ENCODE measurements at regions not wholly inside any gene's neighbourhood (a gene's known extent, or its start where the extent isn't known, plus 50 kb on each side); places are given as distances from the start of the nearest gene placed in this dataset.

- no peak overlapping the region for H4K5ac ChIP-seq (ENCODE audit: low read depth, low read length)
- no peak overlapping the region for H2AFZ ChIP-seq (replicated peaks; ENCODE audit: low read length, poor library complexity)
- H2BK120ac ChIP-seq (ENCODE audit: low read depth, low read length) = no peak overlapping the region
- H2BK5ac ChIP-seq (ENCODE audit: low read depth, low read length, poor library complexity, severe bottlenecking) = no peak overlapping the region
- H2BK15ac ChIP-seq (ENCODE audit: low read depth, low read length) = no peak overlapping the region
- no peaks in the 10 kb centered on the region for H3K4me1 ChIP-seq (ENCODE audit: control insufficient read depth, insufficient read depth, low read length)
- no peaks in the 10 kb centered on the region for H3K79me1 ChIP-seq (ENCODE audit: low read depth in 1 of 2, low read length in 2 of 2)
- dilution Hi-C loops (cut with HindIII; ENCODE audit: low sequenced_read_pairs, unreplicated experiment) = no loop called here
- H2AK9ac ChIP-seq (replicated peaks; ENCODE audit: low read depth, low read length, poor library complexity) = no peak overlapping the region
- no peak overlapping the region for H3K14ac ChIP-seq (replicated peaks; ENCODE audit: low read depth, low read length)
- TF ChIP-seq RCOR1 (IDR thresholded peaks at IDR 0.05; ENCODE audit: insufficient replicate concordance, low read length) = no peak
- TF ChIP-seq RFX5 (IDR thresholded peaks at IDR 0.05; ENCODE audit: low read depth, low read length) = no peak
- TF ChIP-seq FOS (IDR thresholded peaks at IDR 0.05; ENCODE audit: low read depth, low read length) = no peak
- TF ChIP-seq USF2 (IDR thresholded peaks at IDR 0.05; ENCODE audit: low read depth, low read length) = no peak
- TF ChIP-seq RAD21 (IDR thresholded peaks at IDR 0.05; ENCODE audit: low read length) = no peak
- no peak for TF ChIP-seq CHD1 (IDR thresholded peaks at IDR 0.05; ENCODE audit: low read depth, low read length)
- TF ChIP-seq MAZ (IDR thresholded peaks at IDR 0.05; ENCODE audit: borderline replicate concordance, low read depth, low read length) = no peak
- no peak for TF ChIP-seq ELK1 (IDR thresholded peaks at IDR 0.05; ENCODE audit: borderline replicate concordance, low read depth, low read length)
- TF ChIP-seq CTCF (conservative IDR thresholded peaks at IDR 0.05; ENCODE audit: low read depth, low read length) = no peak
- no peak for TF ChIP-seq MAFK (IDR thresholded peaks at IDR 0.05; ENCODE audit: low read depth, low read length)
- TF ChIP-seq BHLHE40 (IDR thresholded peaks at IDR 0.05; ENCODE audit: low read depth, low read length) = no peak
- no peak for TF ChIP-seq MXI1 (IDR thresholded peaks at IDR 0.05; ENCODE audit: borderline replicate concordance, low read depth, low read length)
- TF ChIP-seq CEBPB (IDR thresholded peaks at IDR 0.05; ENCODE audit: low read depth, low read length) = no peak
- TF ChIP-seq SMC3 (IDR thresholded peaks at IDR 0.05; ENCODE audit: low read depth, low read length) = no peak
- TF ChIP-seq POLR2A (IDR thresholded peaks at IDR 0.05; ENCODE audit: low read depth, low read length) = no peak
- no peak for TF ChIP-seq NFE2L2 (IDR thresholded peaks at IDR 0.05; ENCODE audit: low read depth, low read length)
- H3K36me3 ChIP-seq (ENCODE audit: control insufficient read depth, insufficient read depth, low read length) = no peaks in the 10 kb centered on the region
- ChIA-PET CTCF (no interaction called here), POLR2A (ENCODE audit: unreplicated experiment) (no interaction called here)
- ATAC-seq (ENCODE audit: low read depth) = no peak
- no peak overlapping the region for H3K56ac ChIP-seq (ENCODE audit: extremely low read depth, insufficient read depth, low read length)
- no peak overlapping the region for H2AK5ac ChIP-seq (ENCODE audit: low read depth, low read length)
- H4K20me1 ChIP-seq (ENCODE audit: insufficient read depth, low read length) = no peaks in the 10 kb centered on the region
- H3K9ac ChIP-seq (ENCODE audit: low read depth, low read length) = no peak overlapping the region
- BruUV-seq (replicated peaks) = no TSS peak
- H3K4ac ChIP-seq (ENCODE audit: low read depth, low read length) = no peak overlapping the region
- in situ Hi-C loops (cut with MboI; ENCODE audit: low sequenced_read_pairs) = no loop called here
- DNase-seq = no peak
- H4K8ac ChIP-seq (ENCODE audit: low read depth in 2 of 2, low read length in 2 of 2) = no peak overlapping the region
- no peak overlapping the region for H3K4me2 ChIP-seq (ENCODE audit: low read depth, low read length)
- no peak overlapping the region for H3K4me3 ChIP-seq (ENCODE audit: insufficient read depth, low read depth, low read length)
- H3K9me3 ChIP-seq (ENCODE audit: control insufficient read depth, insufficient read depth, low read length) = peaks cover 5% of the 10 kb centered on the region
- 63% methylated on average over 2 of the region's 3 CpGs; no CpG with 5 or more reads in 1 of the 2 experiments for WGBS, 2 experiments (ENCODE audit: extremely low coverage in 2 of 2, insufficient read length in 1 of 2)
- H2BK20ac ChIP-seq (ENCODE audit: low read depth, low read length) = no peak overlapping the region
- no peak overlapping the region for H3K18ac ChIP-seq (ENCODE audit: low read depth, low read length)
- H3K23ac ChIP-seq (ENCODE audit: low read depth, low read length) = no peak overlapping the region
- no peaks in the 10 kb centered on the region for H3K9me1 ChIP-seq (ENCODE audit: insufficient read depth, low read length)
- intact Hi-C loops (cut with micrococcal nuclease) = no loop called here
- H4K91ac ChIP-seq (ENCODE audit: insufficient read depth, low read depth, low read length) = no peak overlapping the region
- no peak overlapping the region for H3K27ac ChIP-seq (ENCODE audit: insufficient read depth, low read length)
- no peaks in the 10 kb centered on the region for H3K27me3 ChIP-seq (ENCODE audit: control insufficient read depth, insufficient read depth, low read length)
These were observed 679.9 kb downstream of the NTRK3 start for GRCh38 chr15:87576486-87577176.
